SK-N-SH (cell line): ENCODE measurements at regions not wholly inside any gene's neighbourhood (a gene's known extent, or its start where the extent isn't known, plus 50 kb on each side); places are given as distances from the start of the nearest gene placed in this dataset.

Experiments
- CTCF ChIA-PET: fragments of 300-600, 350-600 bp; formaldehyde crosslinking; extraction: SDS; loops from one replicate; lab custom pipeline; 2021; lab: Yijun Ruan, JAX
- POLR2A ChIA-PET: fragments of 350-600 bp; sonication (Branson Sonifier 250); formaldehyde crosslinking; extraction: SDS; loops from one replicate; lab custom pipeline; 2020; ENCODE audit warnings: antibody characterized with exemption, inconsistent platforms; lab: Yijun Ruan, JAX
- DNase-seq: peaks from one replicate; pipeline ENCODE4 v3.0.0; 2012
- H2AFZ ChIP-seq: fragments of 200-600 bp; sonication (generic); 2 replicates; pipeline ENCODE4 v1.8.1; 2016; ENCODE audit warnings: antibody characterized with exemption, mild to moderate bottlenecking, low read depth
- H3F3A ChIP-seq: fragments of 200-600 bp; sonication (generic); replicated peaks from 2 replicates; pipeline ENCODE3; 2016; ENCODE audit warnings: antibody characterized with exemption, mild to moderate bottlenecking; ENCODE audit not compliant: insufficient read depth
- H3K27ac ChIP-seq, 2 experiments: fragments of 200-500 bp in 1 of 2; fragments of 200-600 bp in 1 of 2; sonication (Bioruptor generic) in 1 of 2; sonication (generic), shearing (Covaris generic) in 1 of 2; 2 replicates each; pipeline versions ENCODE4 v1.5.1 to v1.6.1; 2014 to 2016; ENCODE audit warnings: low read depth in 2 of 2, inconsistent platforms in 1 of 2, low read length in 1 of 2, mild to moderate bottlenecking in 1 of 2, mixed read lengths in 1 of 2
- H3K27me3 ChIP-seq: fragments of 200-600 bp; sonication (generic), shearing (Covaris generic); 2 replicates; pipeline ENCODE4 v1.6.1; 2016; ENCODE audit warnings: mixed run types; ENCODE audit not compliant: insufficient read depth
- H3K36me3 ChIP-seq, 2 experiments: fragments of 200-500 bp in 1 of 2; fragments of 200-600 bp in 1 of 2; sonication (Bioruptor generic) in 1 of 2; sonication (generic) in 1 of 2; replicated peaks in 1 of 2; 2 replicates each; pipeline versions ENCODE3 to v1.5.1; 2014 to 2016; ENCODE audit warnings: low read length in 1 of 2, mild to moderate bottlenecking in 1 of 2; ENCODE audit not compliant: insufficient read depth in 2 of 2, control insufficient read depth in 1 of 2
- H3K4me1 ChIP-seq, 2 experiments: fragments of 200-500 bp in 1 of 2; fragments of 200-600 bp in 1 of 2; sonication (Bioruptor generic) in 1 of 2; sonication (generic), shearing (Covaris generic) in 1 of 2; 2 replicates each; pipeline versions ENCODE4 v1.5.1 to v1.6.1; 2014 to 2016; ENCODE audit warnings: low read depth in 1 of 2, low read length in 1 of 2, mixed run types in 1 of 2; ENCODE audit not compliant: insufficient read depth in 2 of 2, control insufficient read depth in 1 of 2
- H3K4me2 ChIP-seq: fragments of 200-600 bp; sonication (generic), shearing (Covaris generic); 2 replicates; pipeline ENCODE4 v1.6.1; 2017; ENCODE audit warnings: mixed run types
- H3K4me3 ChIP-seq, 2 experiments: fragments of 200-500 bp in 1 of 2; fragments of 200-600 bp in 1 of 2; sonication (Bioruptor generic) in 1 of 2; sonication (generic), shearing (Covaris generic) in 1 of 2; 2 replicates each; pipeline versions ENCODE4 v1.5.1 to v1.8.1; 2014 to 2016; ENCODE audit warnings: low read depth in 2 of 2, inconsistent platforms in 1 of 2, low read length in 1 of 2, mild to moderate bottlenecking in 1 of 2, mixed read lengths in 1 of 2, moderate library complexity in 1 of 2
- H3K79me2 ChIP-seq: fragments of 200-600 bp; sonication (generic); 2 replicates; pipeline ENCODE4 v1.8.1; 2017; ENCODE audit warnings: mild to moderate bottlenecking; ENCODE audit not compliant: insufficient read depth
- H3K9ac ChIP-seq: fragments of 200-600 bp; sonication (generic); 2 replicates; pipeline ENCODE4 v1.6.1; 2017; ENCODE audit warnings: mixed run types
- H3K9me2 ChIP-seq: fragments of 200-600 bp; sonication (generic); 2 replicates; pipeline ENCODE4 v1.6.1; 2017; ENCODE audit warnings: mixed run types
- H3K9me3 ChIP-seq: fragments of 200-600 bp; sonication (generic); 2 replicates; pipeline ENCODE4 v1.6.1; 2017; ENCODE audit warnings: mixed run types, mild to moderate bottlenecking, moderate library complexity
- H4K20me1 ChIP-seq: fragments of 200-600 bp; sonication (generic); 2 replicates; pipeline ENCODE4 v1.6.1; 2017; ENCODE audit warnings: mild to moderate bottlenecking, mixed run types; ENCODE audit not compliant: insufficient read depth
- CHD2 ChIP-seq: fragments of 150-350 bp; IDR thresholded peaks from 2 replicates; pipeline ENCODE4 v1.6.1; 2018; ENCODE audit warnings: low read length; ENCODE audit not compliant: partially characterized antibody
- ELF1 ChIP-seq: IDR thresholded peaks from 2 replicates; pipeline ENCODE4 v1.4.0; 2012
- EZH2phosphoT487 ChIP-seq: fragments of 200-600 bp; sonication (generic); IDR thresholded peaks from 2 replicates; pipeline ENCODE4 v1.6.1; 2017; ENCODE audit warnings: low read depth, mixed run types, mild to moderate bottlenecking, antibody characterized with exemption, moderate library complexity, borderline replicate concordance
- MEF2A ChIP-seq: IDR thresholded peaks from 2 replicates; pipeline ENCODE4 v1.4.0; 2012; ENCODE audit warnings: low read depth, borderline replicate concordance
- SIN3A ChIP-seq: IDR thresholded peaks from 2 replicates; pipeline ENCODE4 v1.6.1; 2012; ENCODE audit warnings: low read depth, mild to moderate bottlenecking, low read length, moderate library complexity, borderline replicate concordance
- YY1 ChIP-seq: IDR thresholded peaks from 2 replicates; pipeline ENCODE4 v1.4.0; 2012; ENCODE audit warnings: low read depth, mild to moderate bottlenecking
- WGBS: methylation state at CpG from one replicate; pipeline ENCODE4 v1.1.6; 2017; ENCODE audit warnings: low lambda C conversion rate; 5-methylcytosine and 5-hydroxymethylcytosine counted together
- TF ChIP-seq, protein P1 (sequence below): IDR thresholded peaks from 2 replicates; pipeline ENCODE4 v1.4.0; 2012; ENCODE audit warnings: low read depth, borderline replicate concordance
- TF ChIP-seq, protein P2 (sequence below): IDR thresholded peaks from 2 replicates; pipeline ENCODE4 v1.4.0; 2012; ENCODE audit warnings: low read depth, borderline replicate concordance
- TF ChIP-seq, protein P3 (sequence below): fragments of 200-600 bp; sonication (generic); IDR thresholded peaks from 2 replicates; pipeline ENCODE4 v1.6.1; 2017; ENCODE audit warnings: antibody characterized with exemption, mild to moderate bottlenecking, moderate library complexity

DNA sequence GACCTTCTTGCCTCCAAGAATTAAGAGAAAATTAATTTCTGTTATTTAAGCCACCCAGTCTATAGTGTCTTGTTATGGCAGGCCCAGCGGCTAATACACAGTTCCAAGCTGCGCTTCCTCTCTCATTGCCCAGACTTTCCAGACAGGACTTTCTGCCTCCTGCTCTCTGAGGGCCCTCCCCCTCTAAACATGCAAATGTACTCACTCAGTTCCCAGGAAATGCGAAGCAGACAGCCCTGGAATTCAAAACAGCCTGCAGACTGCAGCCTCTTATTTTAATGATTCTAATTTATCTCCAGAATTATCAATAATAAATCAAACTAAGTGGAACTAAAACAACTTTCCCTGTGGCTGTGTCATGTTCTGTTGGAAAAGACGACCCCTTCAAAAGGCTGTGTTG lies 115.5 kb upstream of the ISX start:
- 3% methylated on average over 4 of the region's 4 CpGs for WGBS
- no peaks in the 10 kb centered on the region for H3K9me3 ChIP-seq

DNA sequence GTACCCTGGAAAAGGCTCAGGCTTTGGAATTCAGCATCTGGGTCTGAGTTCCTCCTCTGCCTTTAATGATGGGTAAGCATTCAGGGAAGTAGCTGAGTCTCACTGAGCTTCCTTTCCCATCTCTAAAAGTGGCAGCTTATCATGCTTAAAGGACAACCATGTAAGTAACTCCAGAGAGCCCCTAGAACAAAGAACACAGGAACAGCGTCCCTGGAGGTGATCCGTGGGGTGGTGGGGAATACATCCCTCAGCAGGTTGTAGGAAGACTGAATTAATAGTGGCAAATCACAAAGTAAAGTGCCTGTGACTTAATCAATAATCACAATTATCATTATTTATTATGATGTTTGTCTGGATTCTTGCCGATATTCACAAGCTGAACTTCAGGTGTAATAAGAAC lies 114.7 kb upstream of the ISX start:
- no peak overlapping the region for H3K27ac ChIP-seq
- H3K9me2 ChIP-seq: no peaks in the 10 kb centered on the region
- no peak overlapping the region for H2AFZ ChIP-seq
- no peak overlapping the region for H3K9ac ChIP-seq
- TF ChIP-seq, protein P1, sequence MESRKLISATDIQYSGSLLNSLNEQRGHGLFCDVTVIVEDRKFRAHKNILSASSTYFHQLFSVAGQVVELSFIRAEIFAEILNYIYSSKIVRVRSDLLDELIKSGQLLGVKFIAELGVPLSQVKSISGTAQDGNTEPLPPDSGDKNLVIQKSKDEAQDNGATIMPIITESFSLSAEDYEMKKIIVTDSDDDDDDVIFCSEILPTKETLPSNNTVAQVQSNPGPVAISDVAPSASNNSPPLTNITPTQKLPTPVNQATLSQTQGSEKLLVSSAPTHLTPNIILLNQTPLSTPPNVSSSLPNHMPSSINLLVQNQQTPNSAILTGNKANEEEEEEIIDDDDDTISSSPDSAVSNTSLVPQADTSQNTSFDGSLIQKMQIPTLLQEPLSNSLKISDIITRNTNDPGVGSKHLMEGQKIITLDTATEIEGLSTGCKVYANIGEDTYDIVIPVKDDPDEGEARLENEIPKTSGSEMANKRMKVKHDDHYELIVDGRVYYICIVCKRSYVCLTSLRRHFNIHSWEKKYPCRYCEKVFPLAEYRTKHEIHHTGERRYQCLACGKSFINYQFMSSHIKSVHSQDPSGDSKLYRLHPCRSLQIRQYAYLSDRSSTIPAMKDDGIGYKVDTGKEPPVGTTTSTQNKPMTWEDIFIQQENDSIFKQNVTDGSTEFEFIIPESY: no peak
- TF ChIP-seq, protein P2, sequence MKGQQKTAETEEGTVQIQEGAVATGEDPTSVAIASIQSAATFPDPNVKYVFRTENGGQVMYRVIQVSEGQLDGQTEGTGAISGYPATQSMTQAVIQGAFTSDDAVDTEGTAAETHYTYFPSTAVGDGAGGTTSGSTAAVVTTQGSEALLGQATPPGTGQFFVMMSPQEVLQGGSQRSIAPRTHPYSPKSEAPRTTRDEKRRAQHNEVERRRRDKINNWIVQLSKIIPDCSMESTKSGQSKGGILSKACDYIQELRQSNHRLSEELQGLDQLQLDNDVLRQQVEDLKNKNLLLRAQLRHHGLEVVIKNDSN: no peak
- TF ChIP-seq, protein P3, sequence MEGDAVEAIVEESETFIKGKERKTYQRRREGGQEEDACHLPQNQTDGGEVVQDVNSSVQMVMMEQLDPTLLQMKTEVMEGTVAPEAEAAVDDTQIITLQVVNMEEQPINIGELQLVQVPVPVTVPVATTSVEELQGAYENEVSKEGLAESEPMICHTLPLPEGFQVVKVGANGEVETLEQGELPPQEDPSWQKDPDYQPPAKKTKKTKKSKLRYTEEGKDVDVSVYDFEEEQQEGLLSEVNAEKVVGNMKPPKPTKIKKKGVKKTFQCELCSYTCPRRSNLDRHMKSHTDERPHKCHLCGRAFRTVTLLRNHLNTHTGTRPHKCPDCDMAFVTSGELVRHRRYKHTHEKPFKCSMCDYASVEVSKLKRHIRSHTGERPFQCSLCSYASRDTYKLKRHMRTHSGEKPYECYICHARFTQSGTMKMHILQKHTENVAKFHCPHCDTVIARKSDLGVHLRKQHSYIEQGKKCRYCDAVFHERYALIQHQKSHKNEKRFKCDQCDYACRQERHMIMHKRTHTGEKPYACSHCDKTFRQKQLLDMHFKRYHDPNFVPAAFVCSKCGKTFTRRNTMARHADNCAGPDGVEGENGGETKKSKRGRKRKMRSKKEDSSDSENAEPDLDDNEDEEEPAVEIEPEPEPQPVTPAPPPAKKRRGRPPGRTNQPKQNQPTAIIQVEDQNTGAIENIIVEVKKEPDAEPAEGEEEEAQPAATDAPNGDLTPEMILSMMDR: no peak
- TF ChIP-seq SIN3A: no peak
- TF ChIP-seq EZH2phosphoT487: no peak
- TF ChIP-seq ELF1: no peak
- no peak for TF ChIP-seq CHD2
- H3K27me3 ChIP-seq: no peaks in the 10 kb centered on the region
- H3K4me2 ChIP-seq: no peak overlapping the region
- no peaks in the 10 kb centered on the region for H3K36me3 ChIP-seq
- no peak overlapping the region for H3K4me3 ChIP-seq
- WGBS: 13% methylated on average over 3 of the region's 3 CpGs
- H3K9me3 ChIP-seq: no peaks in the 10 kb centered on the region
- no peaks in the 10 kb centered on the region for H4K20me1 ChIP-seq
- H3F3A ChIP-seq: no peaks in the 10 kb centered on the region
- H3K4me1 ChIP-seq: no peaks in the 10 kb centered on the region
- no peak for DNase-seq
- POLR2A ChIA-PET: no interaction called here
- H3K79me2 ChIP-seq: no peaks in the 10 kb centered on the region
- CTCF ChIA-PET: interaction anchor here (1.1 to 1.3 kb wide), 3 partner anchors 10 to 73 kb away, joined by 3 read pairs; no protein-coding TSS in a partner anchor

More for the DNA sequence above, 115.5 kb upstream of the ISX start:
- no peaks in the 10 kb centered on the region for H3K79me2 ChIP-seq
- no peaks in the 10 kb centered on the region for H4K20me1 ChIP-seq
- H3K4me2 ChIP-seq: no peak overlapping the region
- H3K4me3 ChIP-seq: no peak overlapping the region
- ChIA-PET POLR2A (no interaction called here), CTCF (interaction anchor here (1.1 to 1.3 kb wide), 2 partner anchors 9 to 21 kb away, joined by 3 read pairs; no protein-coding TSS in a partner anchor)
- no peaks in the 10 kb centered on the region for H3F3A ChIP-seq
- H3K36me3 ChIP-seq: no peaks in the 10 kb centered on the region
- no peak overlapping the region for H2AFZ ChIP-seq
- H3K9ac ChIP-seq: no peak overlapping the region
- H3K27ac ChIP-seq: no peak overlapping the region
- TF ChIP-seq MEF2A: no peak
- no peak for TF ChIP-seq YY1
- no peaks in the 10 kb centered on the region for H3K27me3 ChIP-seq
- DNase-seq: no peak
- no peaks in the 10 kb centered on the region for H3K9me2 ChIP-seq
- no peaks in the 10 kb centered on the region for H3K4me1 ChIP-seq
